ENCODE measurements at regions not wholly inside any gene's neighbourhood (a gene's known extent, or its start where the extent isn't known, plus 50 kb on each side); places are given as distances from the start of the nearest gene placed in this dataset.

DNA sequence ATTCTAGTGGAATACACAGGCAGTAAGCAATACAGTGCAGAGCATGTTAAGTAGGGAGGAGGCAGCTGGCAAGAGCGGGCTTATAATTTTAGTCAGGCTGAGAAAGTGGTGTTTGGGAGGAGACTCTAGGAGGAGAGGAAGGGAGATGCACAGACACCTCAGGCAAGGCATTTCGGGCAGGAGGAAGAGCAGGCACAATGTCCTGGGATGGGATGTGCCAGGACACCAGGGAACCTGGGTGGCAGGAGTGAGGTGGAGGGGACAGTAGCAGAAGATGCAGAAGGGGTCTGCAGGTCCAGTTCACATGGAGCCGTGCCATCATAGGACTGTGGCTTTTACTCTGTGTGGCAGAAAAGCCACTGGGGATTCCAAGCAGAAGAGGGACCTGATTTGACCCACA, 143.7 kb upstream of the FSTL4 start:
- TF ChIP-seq SRF (IDR thresholded peaks at IDR 0.05; ENCODE audit: low read depth in 2 of 2, low read length in 2 of 2): no peak
- TF ChIP-seq RFX5 (IDR thresholded peaks at IDR 0.05; ENCODE audit: low read depth, low read length): no peak
- TF ChIP-seq, protein P1, sequence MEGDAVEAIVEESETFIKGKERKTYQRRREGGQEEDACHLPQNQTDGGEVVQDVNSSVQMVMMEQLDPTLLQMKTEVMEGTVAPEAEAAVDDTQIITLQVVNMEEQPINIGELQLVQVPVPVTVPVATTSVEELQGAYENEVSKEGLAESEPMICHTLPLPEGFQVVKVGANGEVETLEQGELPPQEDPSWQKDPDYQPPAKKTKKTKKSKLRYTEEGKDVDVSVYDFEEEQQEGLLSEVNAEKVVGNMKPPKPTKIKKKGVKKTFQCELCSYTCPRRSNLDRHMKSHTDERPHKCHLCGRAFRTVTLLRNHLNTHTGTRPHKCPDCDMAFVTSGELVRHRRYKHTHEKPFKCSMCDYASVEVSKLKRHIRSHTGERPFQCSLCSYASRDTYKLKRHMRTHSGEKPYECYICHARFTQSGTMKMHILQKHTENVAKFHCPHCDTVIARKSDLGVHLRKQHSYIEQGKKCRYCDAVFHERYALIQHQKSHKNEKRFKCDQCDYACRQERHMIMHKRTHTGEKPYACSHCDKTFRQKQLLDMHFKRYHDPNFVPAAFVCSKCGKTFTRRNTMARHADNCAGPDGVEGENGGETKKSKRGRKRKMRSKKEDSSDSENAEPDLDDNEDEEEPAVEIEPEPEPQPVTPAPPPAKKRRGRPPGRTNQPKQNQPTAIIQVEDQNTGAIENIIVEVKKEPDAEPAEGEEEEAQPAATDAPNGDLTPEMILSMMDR (IDR thresholded peaks at IDR 0.05 in 2 of 3, conservative IDR thresholded peaks at IDR 0.05 in 1 of 3; ENCODE audit: control insufficient read depth in 2 of 3, extremely low read depth in 1 of 3, insufficient read depth in 1 of 3, low read depth in 3 of 3, low read length in 3 of 3): no peak
- TF ChIP-seq BRCA1 (IDR thresholded peaks at IDR 0.05; ENCODE audit: low read depth, low read length): no peak
- TF ChIP-seq NR2C2 (IDR thresholded peaks at IDR 0.05; ENCODE audit: borderline replicate concordance, control insufficient read depth, insufficient read length, low read depth): no peak
- TF ChIP-seq, protein P2, sequence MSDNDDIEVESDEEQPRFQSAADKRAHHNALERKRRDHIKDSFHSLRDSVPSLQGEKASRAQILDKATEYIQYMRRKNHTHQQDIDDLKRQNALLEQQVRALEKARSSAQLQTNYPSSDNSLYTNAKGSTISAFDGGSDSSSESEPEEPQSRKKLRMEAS (IDR thresholded peaks at IDR 0.05; ENCODE audit: low read depth, low read length): no peak
- TF ChIP-seq, protein P3, sequence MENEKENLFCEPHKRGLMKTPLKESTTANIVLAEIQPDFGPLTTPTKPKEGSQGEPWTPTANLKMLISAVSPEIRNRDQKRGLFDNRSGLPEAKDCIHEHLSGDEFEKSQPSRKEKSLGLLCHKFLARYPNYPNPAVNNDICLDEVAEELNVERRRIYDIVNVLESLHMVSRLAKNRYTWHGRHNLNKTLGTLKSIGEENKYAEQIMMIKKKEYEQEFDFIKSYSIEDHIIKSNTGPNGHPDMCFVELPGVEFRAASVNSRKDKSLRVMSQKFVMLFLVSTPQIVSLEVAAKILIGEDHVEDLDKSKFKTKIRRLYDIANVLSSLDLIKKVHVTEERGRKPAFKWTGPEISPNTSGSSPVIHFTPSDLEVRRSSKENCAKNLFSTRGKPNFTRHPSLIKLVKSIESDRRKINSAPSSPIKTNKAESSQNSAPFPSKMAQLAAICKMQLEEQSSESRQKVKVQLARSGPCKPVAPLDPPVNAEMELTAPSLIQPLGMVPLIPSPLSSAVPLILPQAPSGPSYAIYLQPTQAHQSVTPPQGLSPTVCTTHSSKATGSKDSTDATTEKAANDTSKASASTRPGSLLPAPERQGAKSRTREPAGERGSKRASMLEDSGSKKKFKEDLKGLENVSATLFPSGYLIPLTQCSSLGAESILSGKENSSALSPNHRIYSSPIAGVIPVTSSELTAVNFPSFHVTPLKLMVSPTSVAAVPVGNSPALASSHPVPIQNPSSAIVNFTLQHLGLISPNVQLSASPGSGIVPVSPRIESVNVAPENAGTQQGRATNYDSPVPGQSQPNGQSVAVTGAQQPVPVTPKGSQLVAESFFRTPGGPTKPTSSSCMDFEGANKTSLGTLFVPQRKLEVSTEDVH (IDR thresholded peaks at IDR 0.05; ENCODE audit: low read depth, partially characterized antibody): no peak
- no peak for TF ChIP-seq SIN3A (IDR thresholded peaks at IDR 0.05; ENCODE audit: low read depth, low read length)
